OCI-LY3 (cell line): ENCODE measurements at regions not wholly inside any gene's neighbourhood (a gene's known extent, or its start where the extent isn't known, plus 50 kb on each side); places are given as distances from the start of the nearest gene placed in this dataset.

Source experiments
- H2AFZ ChIP-seq: fragments of 200-600, 300-600 bp; shearing (Covaris generic); 2 replicates; pipeline ENCODE4 v1.6.0; 2014; ENCODE audit warnings: antibody characterized with exemption, low read depth, low read length
- H3K27ac ChIP-seq: fragments of 200-600, 300-600 bp; sonication (generic); 2 replicates; pipeline ENCODE4 v1.5.1; 2014; ENCODE audit warnings: mild to moderate bottlenecking, low read length, moderate library complexity, mixed read lengths
- H3K27me3 ChIP-seq: fragments of 200-600, 300-600 bp; sonication (generic); 2 replicates; pipeline ENCODE4 v1.6.1; 2014; ENCODE audit warnings: low read depth, low read length, mixed read lengths
- H3K36me3 ChIP-seq: fragments of 200-600, 300-600 bp; sonication (generic); replicated peaks from 2 replicates; pipeline ENCODE3; 2014; ENCODE audit warnings: low read depth, low read length, mixed read lengths
- H3K4me1 ChIP-seq: fragments of 300-600, 200-600 bp; sonication (generic); 2 replicates; pipeline ENCODE4 v1.6.1; 2014; ENCODE audit warnings: low read length, mixed read lengths
- H3K4me2 ChIP-seq: fragments of 200-600, 300-600 bp; sonication (generic); 2 replicates; pipeline ENCODE4 v1.6.1; 2014; ENCODE audit warnings: low read length, mixed read lengths
- H3K4me3 ChIP-seq: fragments of 300-600, 200-600 bp; sonication (generic); 2 replicates; pipeline ENCODE4 v1.5.1; 2014; ENCODE audit warnings: antibody characterized with exemption, mild to moderate bottlenecking, low read length, moderate library complexity
- H3K79me2 ChIP-seq: fragments of 300-600, 200-600 bp; shearing (Covaris generic); 2 replicates; pipeline ENCODE4 v1.6.1; 2014; ENCODE audit warnings: mild to moderate bottlenecking, low read length, mixed read lengths
- H3K9ac ChIP-seq: fragments of 300-600, 200-600 bp; shearing (Covaris generic); 2 replicates; pipeline ENCODE4 v1.6.0; 2014; ENCODE audit warnings: mild to moderate bottlenecking, low read length, moderate library complexity
- H3K9me3 ChIP-seq: fragments of 200-600, 300-600 bp; shearing (Covaris generic); 2 replicates; pipeline ENCODE4 v1.6.1; 2014; ENCODE audit warnings: low read length, mixed read lengths; ENCODE audit not compliant: insufficient read depth
- H4K20me1 ChIP-seq: fragments of 200-600, 300-600 bp; sonication (generic); 2 replicates; pipeline ENCODE4 v1.6.1; 2016; ENCODE audit warnings: low read length, mixed read lengths; ENCODE audit not compliant: insufficient read depth
- CTCF ChIP-seq: fragments of 200-600, 300-600 bp; sonication (generic); IDR thresholded peaks from 2 replicates; pipeline ENCODE4 v1.5.1; 2014; ENCODE audit warnings: antibody characterized with exemption, low read length, low read depth
- EZH2phosphoT487 ChIP-seq: fragments of 200-600 bp; shearing (Covaris generic); IDR thresholded peaks from 2 replicates; pipeline ENCODE4 v1.6.1; 2018; ENCODE audit warnings: antibody characterized with exemption, mixed run types, low read depth

GRCh38 chr5:74127381-74128320 is 501.7 kb downstream of the ARHGEF28 start:
- no peaks in the 10 kb centered on the region for H4K20me1 ChIP-seq
- no peak overlapping the region for H3K27ac ChIP-seq
- H3K9me3 ChIP-seq = no peaks in the 10 kb centered on the region
- H3K4me2 ChIP-seq = no peak overlapping the region
- TF ChIP-seq CTCF = no peak
- TF ChIP-seq EZH2phosphoT487 = no peak
- H3K27me3 ChIP-seq = no peaks in the 10 kb centered on the region
- no peaks in the 10 kb centered on the region for H3K79me2 ChIP-seq
- H2AFZ ChIP-seq = no peak overlapping the region
- no peak overlapping the region for H3K9ac ChIP-seq
- no peaks in the 10 kb centered on the region for H3K4me1 ChIP-seq
- no peaks in the 10 kb centered on the region for H3K36me3 ChIP-seq
- H3K4me3 ChIP-seq = no peak overlapping the region

- H3K36me3 ChIP-seq = no peaks in the 10 kb centered on the region
- no peak overlapping the region for H3K4me3 ChIP-seq
- H3K79me2 ChIP-seq = no peaks in the 10 kb centered on the region
- no peaks in the 10 kb centered on the region for H3K9me3 ChIP-seq
- no peak overlapping the region for H3K4me2 ChIP-seq
- H3K4me1 ChIP-seq = no peaks in the 10 kb centered on the region
- no peak overlapping the region for H2AFZ ChIP-seq
- no peaks in the 10 kb centered on the region for H3K27me3 ChIP-seq
- no peaks in the 10 kb centered on the region for H4K20me1 ChIP-seq
- no peak overlapping the region for H3K27ac ChIP-seq
- no peak overlapping the region for H3K9ac ChIP-seq
- TF ChIP-seq EZH2phosphoT487 (no peak), CTCF (no peak)
Observed at GRCh38 chr5:74126294-74126693, 500.3 kb downstream of the ARHGEF28 start.

GRCh38 chr5:74124826-74125225 is 498.8 kb downstream of the ARHGEF28 start:
- H3K27me3 ChIP-seq = no peaks in the 10 kb centered on the region
- H3K9me3 ChIP-seq = no peaks in the 10 kb centered on the region
- H3K4me3 ChIP-seq = no peak overlapping the region
- H3K9ac ChIP-seq = no peak overlapping the region
- H3K27ac ChIP-seq = no peak overlapping the region
- H3K4me1 ChIP-seq = no peaks in the 10 kb centered on the region
- H2AFZ ChIP-seq = no peak overlapping the region
- no peaks in the 10 kb centered on the region for H4K20me1 ChIP-seq
- H3K79me2 ChIP-seq = no peaks in the 10 kb centered on the region
- no peak overlapping the region for H3K4me2 ChIP-seq
- no peak for TF ChIP-seq EZH2phosphoT487
- TF ChIP-seq CTCF = no peak
- H3K36me3 ChIP-seq = no peaks in the 10 kb centered on the region

- Histone ChIP-seq H3K4me2 (no peak overlapping the region), H3K4me1 (no peaks in the 10 kb centered on the region), H2AFZ (no peak overlapping the region), H3K27me3 (no peaks in the 10 kb centered on the region), H3K9me3 (no peaks in the 10 kb centered on the region), H3K4me3 (no peak overlapping the region), H4K20me1 (no peaks in the 10 kb centered on the region), H3K9ac (no peak overlapping the region), H3K36me3 (no peaks in the 10 kb centered on the region), H3K79me2 (no peaks in the 10 kb centered on the region), H3K27ac (no peak overlapping the region)
- TF ChIP-seq EZH2phosphoT487 (no peak), CTCF (no peak)
Observed at GRCh38 chr5:74123929-74124328, 497.9 kb downstream of the ARHGEF28 start.
